ENCODE measurements at regions not wholly inside any gene's neighbourhood (a gene's known extent, or its start where the extent isn't known, plus 50 kb on each side); places are given as distances from the start of the nearest gene placed in this dataset.

DNA sequence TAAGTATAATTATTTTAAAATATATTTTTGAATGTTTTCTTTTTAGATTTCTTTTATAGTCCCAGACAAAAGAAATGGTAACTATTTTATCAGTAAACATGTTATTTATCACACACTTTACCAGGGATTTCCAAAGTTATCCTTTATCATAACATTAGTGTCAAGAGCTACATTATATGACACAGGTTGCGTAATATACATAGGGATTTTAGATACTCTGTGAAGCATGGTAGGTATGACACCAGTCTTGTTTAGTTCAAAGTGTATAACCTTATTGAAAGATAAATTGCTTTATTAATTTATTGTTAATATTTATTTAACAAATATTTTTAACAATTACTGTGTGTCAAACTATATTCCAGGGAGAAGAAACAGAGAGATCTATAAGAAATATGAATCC is 163.3 kb upstream of the PABPC4L start:
- TF ChIP-seq, protein P1, sequence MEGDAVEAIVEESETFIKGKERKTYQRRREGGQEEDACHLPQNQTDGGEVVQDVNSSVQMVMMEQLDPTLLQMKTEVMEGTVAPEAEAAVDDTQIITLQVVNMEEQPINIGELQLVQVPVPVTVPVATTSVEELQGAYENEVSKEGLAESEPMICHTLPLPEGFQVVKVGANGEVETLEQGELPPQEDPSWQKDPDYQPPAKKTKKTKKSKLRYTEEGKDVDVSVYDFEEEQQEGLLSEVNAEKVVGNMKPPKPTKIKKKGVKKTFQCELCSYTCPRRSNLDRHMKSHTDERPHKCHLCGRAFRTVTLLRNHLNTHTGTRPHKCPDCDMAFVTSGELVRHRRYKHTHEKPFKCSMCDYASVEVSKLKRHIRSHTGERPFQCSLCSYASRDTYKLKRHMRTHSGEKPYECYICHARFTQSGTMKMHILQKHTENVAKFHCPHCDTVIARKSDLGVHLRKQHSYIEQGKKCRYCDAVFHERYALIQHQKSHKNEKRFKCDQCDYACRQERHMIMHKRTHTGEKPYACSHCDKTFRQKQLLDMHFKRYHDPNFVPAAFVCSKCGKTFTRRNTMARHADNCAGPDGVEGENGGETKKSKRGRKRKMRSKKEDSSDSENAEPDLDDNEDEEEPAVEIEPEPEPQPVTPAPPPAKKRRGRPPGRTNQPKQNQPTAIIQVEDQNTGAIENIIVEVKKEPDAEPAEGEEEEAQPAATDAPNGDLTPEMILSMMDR (IDR thresholded peaks at IDR 0.05; ENCODE audit: insufficient read depth, low read length, poor library complexity, severe bottlenecking): no peak
- TF ChIP-seq EZH2phosphoT487 (conservative IDR thresholded peaks at IDR 0.05; ENCODE audit: low read length): no peak

Data from SU-DHL-6 (cell line).